SK-N-SH (cell line): ENCODE measurements at regions not wholly inside any gene's neighbourhood (a gene's known extent, or its start where the extent isn't known, plus 50 kb on each side); places are given as distances from the start of the nearest gene placed in this dataset.

Experiments used
- CTCF ChIA-PET: fragments of 300-600, 350-600 bp; formaldehyde crosslinking; extraction: SDS; loops from one replicate; lab custom pipeline; 2021; lab: Yijun Ruan, JAX
- POLR2A ChIA-PET: fragments of 350-600 bp; sonication (Branson Sonifier 250); formaldehyde crosslinking; extraction: SDS; loops from one replicate; lab custom pipeline; 2020; ENCODE audit warnings: antibody characterized with exemption, inconsistent platforms; lab: Yijun Ruan, JAX
- DNase-seq: peaks from one replicate; pipeline ENCODE4 v3.0.0; 2012
- H2AFZ ChIP-seq: fragments of 200-600 bp; sonication (generic); 2 replicates; pipeline ENCODE4 v1.8.1; 2016; ENCODE audit warnings: antibody characterized with exemption, mild to moderate bottlenecking, low read depth
- H3F3A ChIP-seq: fragments of 200-600 bp; sonication (generic); replicated peaks from 2 replicates; pipeline ENCODE3; 2016; ENCODE audit warnings: antibody characterized with exemption, mild to moderate bottlenecking; ENCODE audit not compliant: insufficient read depth
- H3K27ac ChIP-seq, 2 experiments: fragments of 200-500 bp in 1 of 2; fragments of 200-600 bp in 1 of 2; sonication (Bioruptor generic) in 1 of 2; sonication (generic), shearing (Covaris generic) in 1 of 2; 2 replicates each; pipeline versions ENCODE4 v1.5.1 to v1.6.1; 2014 to 2016; ENCODE audit warnings: low read depth in 2 of 2, inconsistent platforms in 1 of 2, low read length in 1 of 2, mild to moderate bottlenecking in 1 of 2, mixed read lengths in 1 of 2
- H3K27me3 ChIP-seq: fragments of 200-600 bp; sonication (generic), shearing (Covaris generic); 2 replicates; pipeline ENCODE4 v1.6.1; 2016; ENCODE audit warnings: mixed run types; ENCODE audit not compliant: insufficient read depth
- H3K36me3 ChIP-seq, 2 experiments: fragments of 200-500 bp in 1 of 2; fragments of 200-600 bp in 1 of 2; sonication (Bioruptor generic) in 1 of 2; sonication (generic) in 1 of 2; replicated peaks in 1 of 2; 2 replicates each; pipeline versions ENCODE3 to v1.5.1; 2014 to 2016; ENCODE audit warnings: low read length in 1 of 2, mild to moderate bottlenecking in 1 of 2; ENCODE audit not compliant: insufficient read depth in 2 of 2, control insufficient read depth in 1 of 2
- H3K4me1 ChIP-seq, 2 experiments: fragments of 200-500 bp in 1 of 2; fragments of 200-600 bp in 1 of 2; sonication (Bioruptor generic) in 1 of 2; sonication (generic), shearing (Covaris generic) in 1 of 2; 2 replicates each; pipeline versions ENCODE4 v1.5.1 to v1.6.1; 2014 to 2016; ENCODE audit warnings: low read depth in 1 of 2, low read length in 1 of 2, mixed run types in 1 of 2; ENCODE audit not compliant: insufficient read depth in 2 of 2, control insufficient read depth in 1 of 2
- H3K4me2 ChIP-seq: fragments of 200-600 bp; sonication (generic), shearing (Covaris generic); 2 replicates; pipeline ENCODE4 v1.6.1; 2017; ENCODE audit warnings: mixed run types
- H3K4me3 ChIP-seq, 2 experiments: fragments of 200-500 bp in 1 of 2; fragments of 200-600 bp in 1 of 2; sonication (Bioruptor generic) in 1 of 2; sonication (generic), shearing (Covaris generic) in 1 of 2; 2 replicates each; pipeline versions ENCODE4 v1.5.1 to v1.8.1; 2014 to 2016; ENCODE audit warnings: low read depth in 2 of 2, inconsistent platforms in 1 of 2, low read length in 1 of 2, mild to moderate bottlenecking in 1 of 2, mixed read lengths in 1 of 2, moderate library complexity in 1 of 2
- H3K79me2 ChIP-seq: fragments of 200-600 bp; sonication (generic); 2 replicates; pipeline ENCODE4 v1.8.1; 2017; ENCODE audit warnings: mild to moderate bottlenecking; ENCODE audit not compliant: insufficient read depth
- H3K9ac ChIP-seq: fragments of 200-600 bp; sonication (generic); 2 replicates; pipeline ENCODE4 v1.6.1; 2017; ENCODE audit warnings: mixed run types
- H3K9me2 ChIP-seq: fragments of 200-600 bp; sonication (generic); 2 replicates; pipeline ENCODE4 v1.6.1; 2017; ENCODE audit warnings: mixed run types
- H3K9me3 ChIP-seq: fragments of 200-600 bp; sonication (generic); 2 replicates; pipeline ENCODE4 v1.6.1; 2017; ENCODE audit warnings: mixed run types, mild to moderate bottlenecking, moderate library complexity
- H4K20me1 ChIP-seq: fragments of 200-600 bp; sonication (generic); 2 replicates; pipeline ENCODE4 v1.6.1; 2017; ENCODE audit warnings: mild to moderate bottlenecking, mixed run types; ENCODE audit not compliant: insufficient read depth
- CTCF ChIP-seq: fragments of 200-600 bp; sonication (generic); IDR thresholded peaks from 2 replicates; pipeline ENCODE4 v1.6.1; 2017; ENCODE audit warnings: antibody characterized with exemption, mild to moderate bottlenecking, moderate library complexity
- ELF1 ChIP-seq: IDR thresholded peaks from 2 replicates; pipeline ENCODE4 v1.4.0; 2012
- EP300 ChIP-seq, 2 experiments: IDR thresholded peaks; 2 replicates each; pipeline versions ENCODE4 v1.4.0 to v1.6.1; 2012; ENCODE audit warnings: borderline replicate concordance in 1 of 2, low read depth in 1 of 2, low read length in 1 of 2
- EZH2phosphoT487 ChIP-seq: fragments of 200-600 bp; sonication (generic); IDR thresholded peaks from 2 replicates; pipeline ENCODE4 v1.6.1; 2017; ENCODE audit warnings: low read depth, mixed run types, mild to moderate bottlenecking, antibody characterized with exemption, moderate library complexity, borderline replicate concordance
- FOXM1 ChIP-seq: IDR thresholded peaks from 2 replicates; pipeline ENCODE4 v1.4.0; 2012; ENCODE audit warnings: low read depth, mild to moderate bottlenecking
- GABPA ChIP-seq: IDR thresholded peaks from 2 replicates; pipeline ENCODE4 v1.4.0; 2012; ENCODE audit warnings: low read depth, mild to moderate bottlenecking
- GATA2 ChIP-seq: sonication (generic); formaldehyde crosslinking; IDR thresholded peaks from 2 replicates; pipeline ENCODE4 v1.5.0; 2020; ENCODE audit warnings: mild to moderate bottlenecking, missing genetic modification reagents
- IRF3 ChIP-seq: fragments of 150-350 bp; IDR thresholded peaks from 2 replicates; pipeline ENCODE4 v1.6.1; 2016; ENCODE audit warnings: mild to moderate bottlenecking, low read depth, low read length
- JUND ChIP-seq: IDR thresholded peaks from 2 replicates; pipeline ENCODE4 v1.4.0; 2012
- MEF2A ChIP-seq: IDR thresholded peaks from 2 replicates; pipeline ENCODE4 v1.4.0; 2012; ENCODE audit warnings: low read depth, borderline replicate concordance
- NRF1 ChIP-seq: IDR thresholded peaks from 2 replicates; pipeline ENCODE4 v1.6.1; 2012; ENCODE audit warnings: low read depth, mild to moderate bottlenecking, low read length
- POLR2AphosphoS5 ChIP-seq: IDR thresholded peaks from 2 replicates; pipeline ENCODE4 v1.6.1; 2012; ENCODE audit warnings: low read depth, low read length
- RAD21 ChIP-seq: IDR thresholded peaks from 2 replicates; pipeline ENCODE4 v1.6.1; 2012; ENCODE audit warnings: mild to moderate bottlenecking, low read length
- RCOR1 ChIP-seq: fragments of 150-350 bp; IDR thresholded peaks from 2 replicates; pipeline ENCODE4 v1.6.1; 2017; ENCODE audit warnings: antibody characterized with exemption, low read length
- REST ChIP-seq: IDR thresholded peaks from 2 replicates; pipeline ENCODE4 v1.6.1; 2012; ENCODE audit warnings: mild to moderate bottlenecking, low read depth, low read length, moderate library complexity
- RFX5 ChIP-seq: IDR thresholded peaks from 2 replicates; pipeline ENCODE4 v1.6.1; 2012; ENCODE audit warnings: mild to moderate bottlenecking, improper control_type of control experiment, low read length
- RXRA ChIP-seq: IDR thresholded peaks from 2 replicates; pipeline ENCODE4 v1.4.0; 2012; ENCODE audit warnings: low read depth, mild to moderate bottlenecking, borderline replicate concordance
- TAF1 ChIP-seq: IDR thresholded peaks from 2 replicates; pipeline ENCODE4 v1.6.1; 2012; ENCODE audit warnings: low read depth, mild to moderate bottlenecking, low read length, moderate library complexity, borderline replicate concordance
- TEAD4 ChIP-seq: IDR thresholded peaks from 2 replicates; pipeline ENCODE4 v1.4.0; 2012; ENCODE audit warnings: mild to moderate bottlenecking, borderline replicate concordance; ENCODE audit not compliant: insufficient read depth
- USF1 ChIP-seq: IDR thresholded peaks from 2 replicates; pipeline ENCODE4 v1.4.0; 2012; ENCODE audit warnings: low read depth, borderline replicate concordance
- WGBS: methylation state at CpG from one replicate; pipeline ENCODE4 v1.1.6; 2017; ENCODE audit warnings: low lambda C conversion rate; 5-methylcytosine and 5-hydroxymethylcytosine counted together

- Histone ChIP-seq H3K9me3 (no peaks in the 10 kb centered on the region), H3K79me2 (no peaks in the 10 kb centered on the region), H3K36me3 (no peaks in the 10 kb centered on the region), H3F3A (no peaks in the 10 kb centered on the region), H3K27ac (no peak overlapping the region), H3K4me2 (no peak overlapping the region), H2AFZ (no peak overlapping the region), H3K27me3 (peaks cover 9% of the 10 kb centered on the region; the same call in 1 of the 2 replicates), H3K4me3 (no peak overlapping the region), H3K9ac (no peak overlapping the region), H3K4me1 (no peaks in the 10 kb centered on the region), H3K9me2 (no peaks in the 10 kb centered on the region), H4K20me1 (no peaks in the 10 kb centered on the region)
- TF ChIP-seq RAD21 (no peak), MEF2A (no peak), GATA2 (CRISPR knock-in tag) (no peak), IRF3 (no peak), EP300 (IDR thresholded peaks at IDR 0.05; ENCODE audit: borderline replicate concordance in 1 of 2, low read depth in 1 of 2, low read length in 1 of 2) (no peak), NRF1 (no peak), TAF1 (no peak)
- ChIA-PET CTCF (no interaction called here), POLR2A (no interaction called here)
- DNase-seq: no peak
- 26% methylated on average over 7 of the region's 7 CpGs for WGBS
Observed at GRCh38 chr6:4265740-4266139, 130.4 kb upstream of the ECI2 start.

- Histone ChIP-seq H3K79me2 (no peaks in the 10 kb centered on the region), H3K9me2 (no peaks in the 10 kb centered on the region), H3K4me2 (no peak overlapping the region), H3K4me3 (no peak overlapping the region), H3K9ac (no peak overlapping the region), H3K27me3 (peaks cover 6% of the 10 kb centered on the region; the same call in 1 of the 2 replicates), H3F3A (no peaks in the 10 kb centered on the region), H3K27ac (no peak overlapping the region), H4K20me1 (no peaks in the 10 kb centered on the region), H2AFZ (no peak overlapping the region), H3K36me3 (no peaks in the 10 kb centered on the region), H3K9me3 (no peaks in the 10 kb centered on the region), H3K4me1 (no peaks in the 10 kb centered on the region)
- POLR2A ChIA-PET: no interaction called here
- WGBS: 9% methylated on average over 1 of the region's 1 CpG
- CTCF ChIA-PET: interaction anchor here (1.1 kb wide), 1 partner anchor 109 kb away, joined by 4 read pairs; no protein-coding TSS in a partner anchor
- no peak for DNase-seq
- TF ChIP-seq CTCF (no peak), RFX5 (no peak), JUND (no peak), EZH2phosphoT487 (no peak), ELF1 (no peak), MEF2A (no peak), USF1 (no peak), POLR2AphosphoS5 (no peak), REST (no peak), IRF3 (no peak), TEAD4 (no peak), RCOR1 (no peak), RXRA (no peak), GABPA (no peak), FOXM1 (no peak)
Observed at GRCh38 chr6:4264601-4265000, 129.2 kb upstream of the ECI2 start.
